ENCODE measurements at regions not wholly inside any gene's neighbourhood (a gene's known extent, or its start where the extent isn't known, plus 50 kb on each side); places are given as distances from the start of the nearest gene placed in this dataset.

DNA sequence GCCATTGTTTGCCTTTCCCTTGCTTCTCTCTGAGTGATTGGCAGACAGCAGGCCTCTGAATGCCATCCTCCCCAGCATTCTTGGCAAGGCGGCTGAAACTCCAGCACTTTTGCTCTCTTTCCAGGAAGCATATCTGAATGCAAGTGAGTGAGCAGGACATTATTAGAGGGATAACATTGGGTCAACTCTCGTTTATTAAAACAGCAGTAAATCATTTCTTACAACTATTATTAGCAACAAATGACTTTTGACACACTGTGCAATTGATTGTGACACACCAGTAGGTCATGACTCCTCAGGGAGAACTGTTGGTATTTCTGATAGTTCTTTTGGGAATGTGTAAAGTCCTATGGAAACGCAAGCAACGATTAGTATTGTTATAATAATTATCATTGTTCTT is 103.8 kb downstream of the EFNB1 start:
- TF ChIP-seq, protein P1, sequence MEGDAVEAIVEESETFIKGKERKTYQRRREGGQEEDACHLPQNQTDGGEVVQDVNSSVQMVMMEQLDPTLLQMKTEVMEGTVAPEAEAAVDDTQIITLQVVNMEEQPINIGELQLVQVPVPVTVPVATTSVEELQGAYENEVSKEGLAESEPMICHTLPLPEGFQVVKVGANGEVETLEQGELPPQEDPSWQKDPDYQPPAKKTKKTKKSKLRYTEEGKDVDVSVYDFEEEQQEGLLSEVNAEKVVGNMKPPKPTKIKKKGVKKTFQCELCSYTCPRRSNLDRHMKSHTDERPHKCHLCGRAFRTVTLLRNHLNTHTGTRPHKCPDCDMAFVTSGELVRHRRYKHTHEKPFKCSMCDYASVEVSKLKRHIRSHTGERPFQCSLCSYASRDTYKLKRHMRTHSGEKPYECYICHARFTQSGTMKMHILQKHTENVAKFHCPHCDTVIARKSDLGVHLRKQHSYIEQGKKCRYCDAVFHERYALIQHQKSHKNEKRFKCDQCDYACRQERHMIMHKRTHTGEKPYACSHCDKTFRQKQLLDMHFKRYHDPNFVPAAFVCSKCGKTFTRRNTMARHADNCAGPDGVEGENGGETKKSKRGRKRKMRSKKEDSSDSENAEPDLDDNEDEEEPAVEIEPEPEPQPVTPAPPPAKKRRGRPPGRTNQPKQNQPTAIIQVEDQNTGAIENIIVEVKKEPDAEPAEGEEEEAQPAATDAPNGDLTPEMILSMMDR (IDR thresholded peaks at IDR 0.05; ENCODE audit: low read depth, low read length, missing input control), result no peak
- TF ChIP-seq, protein P2, sequence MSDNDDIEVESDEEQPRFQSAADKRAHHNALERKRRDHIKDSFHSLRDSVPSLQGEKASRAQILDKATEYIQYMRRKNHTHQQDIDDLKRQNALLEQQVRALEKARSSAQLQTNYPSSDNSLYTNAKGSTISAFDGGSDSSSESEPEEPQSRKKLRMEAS (IDR thresholded peaks at IDR 0.05), result no peak
- TF ChIP-seq, protein P3, sequence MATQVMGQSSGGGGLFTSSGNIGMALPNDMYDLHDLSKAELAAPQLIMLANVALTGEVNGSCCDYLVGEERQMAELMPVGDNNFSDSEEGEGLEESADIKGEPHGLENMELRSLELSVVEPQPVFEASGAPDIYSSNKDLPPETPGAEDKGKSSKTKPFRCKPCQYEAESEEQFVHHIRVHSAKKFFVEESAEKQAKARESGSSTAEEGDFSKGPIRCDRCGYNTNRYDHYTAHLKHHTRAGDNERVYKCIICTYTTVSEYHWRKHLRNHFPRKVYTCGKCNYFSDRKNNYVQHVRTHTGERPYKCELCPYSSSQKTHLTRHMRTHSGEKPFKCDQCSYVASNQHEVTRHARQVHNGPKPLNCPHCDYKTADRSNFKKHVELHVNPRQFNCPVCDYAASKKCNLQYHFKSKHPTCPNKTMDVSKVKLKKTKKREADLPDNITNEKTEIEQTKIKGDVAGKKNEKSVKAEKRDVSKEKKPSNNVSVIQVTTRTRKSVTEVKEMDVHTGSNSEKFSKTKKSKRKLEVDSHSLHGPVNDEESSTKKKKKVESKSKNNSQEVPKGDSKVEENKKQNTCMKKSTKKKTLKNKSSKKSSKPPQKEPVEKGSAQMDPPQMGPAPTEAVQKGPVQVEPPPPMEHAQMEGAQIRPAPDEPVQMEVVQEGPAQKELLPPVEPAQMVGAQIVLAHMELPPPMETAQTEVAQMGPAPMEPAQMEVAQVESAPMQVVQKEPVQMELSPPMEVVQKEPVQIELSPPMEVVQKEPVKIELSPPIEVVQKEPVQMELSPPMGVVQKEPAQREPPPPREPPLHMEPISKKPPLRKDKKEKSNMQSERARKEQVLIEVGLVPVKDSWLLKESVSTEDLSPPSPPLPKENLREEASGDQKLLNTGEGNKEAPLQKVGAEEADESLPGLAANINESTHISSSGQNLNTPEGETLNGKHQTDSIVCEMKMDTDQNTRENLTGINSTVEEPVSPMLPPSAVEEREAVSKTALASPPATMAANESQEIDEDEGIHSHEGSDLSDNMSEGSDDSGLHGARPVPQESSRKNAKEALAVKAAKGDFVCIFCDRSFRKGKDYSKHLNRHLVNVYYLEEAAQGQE (IDR thresholded peaks at IDR 0.05), result no peak
- TF ChIP-seq RXRA (IDR thresholded peaks at IDR 0.05), result peak in 1 of 2 donors; percentile 48
- no peak for TF ChIP-seq TAF1 (conservative IDR thresholded peaks at IDR 0.05)
- no peak for TF ChIP-seq YY1 (IDR thresholded peaks at IDR 0.05)
- TF ChIP-seq, protein P4, sequence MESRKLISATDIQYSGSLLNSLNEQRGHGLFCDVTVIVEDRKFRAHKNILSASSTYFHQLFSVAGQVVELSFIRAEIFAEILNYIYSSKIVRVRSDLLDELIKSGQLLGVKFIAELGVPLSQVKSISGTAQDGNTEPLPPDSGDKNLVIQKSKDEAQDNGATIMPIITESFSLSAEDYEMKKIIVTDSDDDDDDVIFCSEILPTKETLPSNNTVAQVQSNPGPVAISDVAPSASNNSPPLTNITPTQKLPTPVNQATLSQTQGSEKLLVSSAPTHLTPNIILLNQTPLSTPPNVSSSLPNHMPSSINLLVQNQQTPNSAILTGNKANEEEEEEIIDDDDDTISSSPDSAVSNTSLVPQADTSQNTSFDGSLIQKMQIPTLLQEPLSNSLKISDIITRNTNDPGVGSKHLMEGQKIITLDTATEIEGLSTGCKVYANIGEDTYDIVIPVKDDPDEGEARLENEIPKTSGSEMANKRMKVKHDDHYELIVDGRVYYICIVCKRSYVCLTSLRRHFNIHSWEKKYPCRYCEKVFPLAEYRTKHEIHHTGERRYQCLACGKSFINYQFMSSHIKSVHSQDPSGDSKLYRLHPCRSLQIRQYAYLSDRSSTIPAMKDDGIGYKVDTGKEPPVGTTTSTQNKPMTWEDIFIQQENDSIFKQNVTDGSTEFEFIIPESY (IDR thresholded peaks at IDR 0.05), result no peak
- no peak for TF ChIP-seq GABPA (IDR thresholded peaks at IDR 0.05 in 1 of 2, conservative IDR thresholded peaks at IDR 0.05 in 1 of 2)
- TF ChIP-seq EGR1 (IDR thresholded peaks at IDR 0.05; ENCODE audit: low read depth in 2 of 2), result no peak

Data from liver (tissue), 3 donors.